ENCODE measurements at regions not wholly inside any gene's neighbourhood (a gene's known extent, or its start where the extent isn't known, plus 50 kb on each side); places are given as distances from the start of the nearest gene placed in this dataset.

DNA sequence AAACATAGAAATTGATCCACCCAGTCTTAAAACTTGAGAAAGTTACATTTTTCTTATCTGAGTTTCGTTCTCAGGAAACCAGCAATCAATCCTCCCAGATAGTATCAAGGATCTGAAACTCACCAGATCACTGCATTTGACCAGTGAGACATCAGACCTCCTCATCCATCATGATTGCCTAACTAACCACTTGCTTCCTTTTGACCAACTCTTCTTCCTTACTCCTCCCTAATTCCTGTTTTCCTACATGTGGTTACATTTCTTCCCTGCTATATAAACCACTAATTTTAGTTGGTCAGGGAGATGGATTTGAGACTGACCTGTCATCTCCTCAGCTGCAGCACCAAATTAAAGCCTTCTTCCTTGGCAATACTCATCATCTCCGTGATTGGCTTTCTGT, 357.1 kb upstream of the POU3F2 start:
- in situ Hi-C loops (cut with MboI; ENCODE audit: low pct_unique_long_range_greater_than_20kb, low sequenced_read_pairs, unreplicated experiment), result no loop called here
- TF ChIP-seq, protein P1, sequence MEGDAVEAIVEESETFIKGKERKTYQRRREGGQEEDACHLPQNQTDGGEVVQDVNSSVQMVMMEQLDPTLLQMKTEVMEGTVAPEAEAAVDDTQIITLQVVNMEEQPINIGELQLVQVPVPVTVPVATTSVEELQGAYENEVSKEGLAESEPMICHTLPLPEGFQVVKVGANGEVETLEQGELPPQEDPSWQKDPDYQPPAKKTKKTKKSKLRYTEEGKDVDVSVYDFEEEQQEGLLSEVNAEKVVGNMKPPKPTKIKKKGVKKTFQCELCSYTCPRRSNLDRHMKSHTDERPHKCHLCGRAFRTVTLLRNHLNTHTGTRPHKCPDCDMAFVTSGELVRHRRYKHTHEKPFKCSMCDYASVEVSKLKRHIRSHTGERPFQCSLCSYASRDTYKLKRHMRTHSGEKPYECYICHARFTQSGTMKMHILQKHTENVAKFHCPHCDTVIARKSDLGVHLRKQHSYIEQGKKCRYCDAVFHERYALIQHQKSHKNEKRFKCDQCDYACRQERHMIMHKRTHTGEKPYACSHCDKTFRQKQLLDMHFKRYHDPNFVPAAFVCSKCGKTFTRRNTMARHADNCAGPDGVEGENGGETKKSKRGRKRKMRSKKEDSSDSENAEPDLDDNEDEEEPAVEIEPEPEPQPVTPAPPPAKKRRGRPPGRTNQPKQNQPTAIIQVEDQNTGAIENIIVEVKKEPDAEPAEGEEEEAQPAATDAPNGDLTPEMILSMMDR (IDR thresholded peaks at IDR 0.05; ENCODE audit: extremely low read depth, insufficient read depth, missing control alignments), result no peak
- DNase-seq (ENCODE audit: low spot score), result no peak

DNA sequence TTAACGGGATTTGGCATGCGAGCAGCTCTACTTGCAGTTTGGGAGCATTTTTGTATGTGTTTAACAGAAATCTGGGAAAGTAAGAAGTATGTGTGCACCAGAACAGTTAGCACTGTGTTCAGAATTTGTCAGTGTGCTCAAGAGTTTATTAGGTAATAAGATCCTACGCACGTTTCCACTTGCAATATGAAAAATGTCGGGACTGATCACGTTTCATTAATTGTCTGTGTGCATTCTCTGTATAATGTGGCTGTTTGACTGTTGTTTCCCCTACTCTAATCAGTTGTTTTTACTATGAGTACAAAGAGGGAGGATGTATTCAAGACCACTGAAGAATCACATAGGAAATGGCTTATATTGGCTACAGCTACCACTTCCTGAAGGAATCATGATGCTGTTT, 349.7 kb upstream of the POU3F2 start:
- TF ChIP-seq, protein P1 (IDR thresholded peaks at IDR 0.05; ENCODE audit: extremely low read depth, insufficient read depth, missing control alignments), result no peak
- no peak for DNase-seq (ENCODE audit: low spot score)
- in situ Hi-C loops (cut with MboI; ENCODE audit: low pct_unique_long_range_greater_than_20kb, low sequenced_read_pairs, unreplicated experiment), result no loop called here

DNA sequence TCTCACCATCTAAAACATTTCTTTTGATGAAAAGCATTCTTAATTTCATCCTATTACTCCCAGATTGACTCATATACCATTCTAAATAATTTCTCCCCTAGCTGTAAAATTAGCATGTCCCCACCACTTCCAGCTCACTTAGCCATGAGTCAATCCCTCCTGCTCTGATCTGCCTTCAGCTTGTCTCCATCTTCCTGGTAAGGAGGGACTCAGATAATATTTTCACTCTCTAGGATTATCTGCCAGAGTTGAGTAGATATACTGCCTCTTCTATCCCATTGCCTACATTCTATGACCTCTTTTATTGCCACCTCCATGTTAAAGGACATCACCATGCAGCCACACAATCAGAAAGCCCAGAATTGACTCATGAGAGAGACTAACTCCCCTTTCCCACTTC, 348.8 kb upstream of the POU3F2 start:
- DNase-seq (ENCODE audit: low spot score), result no peak
- in situ Hi-C loops (cut with MboI; ENCODE audit: low pct_unique_long_range_greater_than_20kb, low sequenced_read_pairs, unreplicated experiment), result no loop called here
- TF ChIP-seq, protein P1 (IDR thresholded peaks at IDR 0.05; ENCODE audit: extremely low read depth, insufficient read depth, missing control alignments), result no peak

DNA sequence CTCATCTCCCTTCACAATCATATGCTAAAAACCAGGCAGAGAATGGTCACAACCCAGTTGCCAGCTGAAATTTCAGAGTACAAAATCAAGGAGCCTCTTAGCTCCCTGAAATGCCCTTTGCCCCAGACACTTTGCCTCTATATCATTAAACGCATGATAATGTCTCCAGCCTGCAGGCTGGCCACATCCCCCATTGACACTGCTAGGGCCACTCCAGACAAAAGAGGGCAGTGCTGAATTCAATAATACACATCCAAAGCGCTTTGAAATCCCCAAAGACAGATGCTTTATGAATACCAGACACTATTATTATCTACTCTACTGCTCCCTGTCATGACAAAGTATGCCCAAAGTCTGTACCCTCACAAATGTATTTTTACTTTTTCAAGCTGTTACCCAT, 348.3 kb upstream of the POU3F2 start:
- DNase-seq (ENCODE audit: low spot score), result no peak
- TF ChIP-seq, protein P1 (IDR thresholded peaks at IDR 0.05; ENCODE audit: extremely low read depth, insufficient read depth, missing control alignments), result no peak
- in situ Hi-C loops (cut with MboI; ENCODE audit: low pct_unique_long_range_greater_than_20kb, low sequenced_read_pairs, unreplicated experiment), result no loop called here

DNA sequence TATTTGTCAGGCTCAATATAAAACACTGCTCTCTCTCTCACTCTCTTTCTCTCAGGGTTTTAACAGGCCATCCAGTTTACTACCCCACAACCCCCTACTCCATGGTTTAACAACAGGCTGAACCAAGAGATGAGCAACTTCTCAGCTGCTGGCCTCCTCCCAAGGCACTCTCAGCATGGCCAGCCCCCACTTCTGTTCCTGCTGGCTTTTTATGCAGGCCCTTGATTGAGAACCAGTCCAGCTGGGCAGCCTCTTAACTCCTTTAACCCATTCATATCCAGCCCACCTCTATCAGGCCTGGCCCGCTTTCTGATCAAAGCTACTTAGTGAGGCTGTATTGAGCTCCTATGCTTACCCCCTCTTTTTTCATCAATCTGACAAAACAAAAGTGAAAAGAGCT, 346.8 kb upstream of the POU3F2 start:
- in situ Hi-C loops (cut with MboI; ENCODE audit: low pct_unique_long_range_greater_than_20kb, low sequenced_read_pairs, unreplicated experiment), result no loop called here
- TF ChIP-seq, protein P1 (IDR thresholded peaks at IDR 0.05; ENCODE audit: extremely low read depth, insufficient read depth, missing control alignments), result no peak

DNA sequence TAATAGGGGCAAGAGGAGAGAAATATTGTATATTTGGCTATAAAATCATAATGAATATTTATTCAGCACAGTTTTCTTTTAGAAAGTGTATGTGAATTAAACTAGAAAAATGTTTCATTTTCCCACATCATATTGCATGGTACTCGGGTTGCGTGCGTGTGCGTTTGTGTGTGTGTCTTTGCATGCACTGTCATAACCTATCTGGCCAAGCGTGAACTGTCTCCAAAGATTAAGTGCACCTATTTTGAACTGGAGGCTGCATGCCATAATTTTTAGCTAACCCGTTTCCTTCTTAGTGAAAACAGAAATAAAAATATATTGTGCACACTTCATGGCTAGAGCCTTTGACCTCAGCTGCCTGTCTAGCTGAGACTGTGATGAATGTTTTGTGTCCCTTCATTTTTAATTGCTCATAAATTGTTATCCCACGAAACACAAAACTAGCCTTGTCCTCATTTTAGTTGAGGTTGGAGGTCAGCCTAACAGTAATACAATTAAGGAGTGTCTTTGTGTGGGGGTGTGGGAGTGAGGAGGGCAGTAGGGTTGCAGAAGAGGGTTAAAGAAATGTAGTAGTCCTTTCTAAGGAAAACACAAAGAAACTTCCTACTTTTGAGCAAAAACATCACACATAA, 336.1 kb upstream of the POU3F2 start:
- TF ChIP-seq, protein P1 (IDR thresholded peaks at IDR 0.05; ENCODE audit: extremely low read depth, insufficient read depth, missing control alignments), result no peak
- no peak for DNase-seq (ENCODE audit: low spot score)
- in situ Hi-C loops (cut with MboI; ENCODE audit: low pct_unique_long_range_greater_than_20kb, low sequenced_read_pairs, unreplicated experiment), result no loop called here

More for the DNA sequence above, 346.8 kb upstream of the POU3F2 start:
- DNase-seq (ENCODE audit: low spot score), result no peak

Measured in GM13977 (cell line).